Karpas-422 (cell line): ENCODE measurements at regions not wholly inside any gene's neighbourhood (a gene's known extent, or its start where the extent isn't known, plus 50 kb on each side); places are given as distances from the start of the nearest gene placed in this dataset.

Experiments
- DNase-seq: peaks from one replicate; pipeline ENCODE4 v3.0.0-alpha.2; 2015
- H2AFZ ChIP-seq: fragments of 200-600 bp; sonication (generic); 2 replicates; pipeline ENCODE4 v1.6.1; 2014; ENCODE audit warnings: antibody characterized with exemption, low read length, mixed read lengths
- H3K27ac ChIP-seq: fragments of 200-600 bp; sonication (generic); 2 replicates; pipeline ENCODE4 v1.5.1; 2014; ENCODE audit warnings: mild to moderate bottlenecking, low read length, moderate library complexity
- H3K27me3 ChIP-seq: fragments of 200-600 bp; sonication (generic); 2 replicates; pipeline ENCODE4 v1.6.1; 2014; ENCODE audit warnings: low read length, mixed read lengths
- H3K36me3 ChIP-seq: fragments of 200-600 bp; sonication (generic); 2 replicates; pipeline ENCODE4 v1.6.1; 2014; ENCODE audit warnings: low read length, mixed read lengths; ENCODE audit not compliant: insufficient read depth
- H3K4me1 ChIP-seq: fragments of 200-600 bp; sonication (generic); 2 replicates; pipeline ENCODE4 v1.6.1; 2014; ENCODE audit warnings: mild to moderate bottlenecking, low read length, mixed read lengths
- H3K4me2 ChIP-seq: fragments of 200-600 bp; sonication (generic); 2 replicates; pipeline ENCODE4 v1.6.1; 2014; ENCODE audit warnings: low read length, low read depth, mild to moderate bottlenecking; ENCODE audit not compliant: poor library complexity, severe bottlenecking
- H3K4me3 ChIP-seq: fragments of 200-600 bp; sonication (generic); 2 replicates; pipeline ENCODE4 v1.5.1; 2014; ENCODE audit warnings: mild to moderate bottlenecking, antibody characterized with exemption, low read length, mixed read lengths
- H3K79me2 ChIP-seq: fragments of 200-600 bp; sonication (generic); 2 replicates; pipeline ENCODE4 v1.6.1; 2014; ENCODE audit warnings: mild to moderate bottlenecking, low read length, mixed read lengths
- H3K9ac ChIP-seq: fragments of 200-600 bp; sonication (generic); 2 replicates; pipeline ENCODE4 v1.6.0; 2014; ENCODE audit warnings: low read length
- H3K9me2 ChIP-seq: fragments of 200-600 bp; sonication (generic), shearing (Covaris generic); replicated peaks from 2 replicates; pipeline ENCODE4 v1.6.0; 2014; ENCODE audit warnings: mild to moderate bottlenecking, low read length, moderate library complexity; ENCODE audit not compliant: insufficient read depth
- H3K9me3 ChIP-seq: fragments of 300-700, 200-600 bp; sonication (generic); 2 replicates; pipeline ENCODE4 v1.6.1; 2014; ENCODE audit warnings: low read length, mixed read lengths
- H4K20me1 ChIP-seq: fragments of 200-600 bp; sonication (generic); 2 replicates; pipeline ENCODE4 v1.6.1; 2014; ENCODE audit warnings: mild to moderate bottlenecking, antibody characterized with exemption, low read length, low read depth; ENCODE audit not compliant: insufficient read depth

DNA sequence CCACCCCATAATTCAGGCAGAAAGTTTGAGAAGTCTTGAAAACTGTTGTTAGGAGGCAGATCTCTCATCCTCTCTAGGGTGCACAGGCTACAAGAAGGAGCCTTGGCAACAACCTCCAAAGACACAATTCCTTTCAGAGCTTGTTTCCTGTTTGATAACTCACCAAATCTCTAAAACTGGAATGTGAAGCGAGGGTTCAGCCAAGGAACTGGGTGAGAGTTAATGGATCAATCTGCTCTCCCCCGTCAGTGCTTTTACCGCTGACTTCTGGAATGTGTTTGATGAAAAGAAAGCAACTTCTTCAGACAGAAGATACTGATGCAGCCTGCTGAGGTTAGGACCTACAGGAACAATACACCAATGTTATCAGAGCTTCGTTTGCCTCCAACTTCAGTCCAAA lies 171.8 kb upstream of the BMP2 start:
- Histone ChIP-seq H3K27ac (no peak overlapping the region), H2AFZ (no peak overlapping the region), H4K20me1 (no peaks in the 10 kb centered on the region), H3K9ac (no peak overlapping the region), H3K9me3 (peaks cover 5% of the 10 kb centered on the region; the same call in 1 of the 2 replicates), H3K4me1 (no peaks in the 10 kb centered on the region), H3K36me3 (no peaks in the 10 kb centered on the region), H3K79me2 (no peaks in the 10 kb centered on the region), H3K4me2 (no peak overlapping the region), H3K4me3 (no peak overlapping the region), H3K9me2 (0 out of 2 replicates have a peak, but pooled peaks cover 3% of the 10 kb centered on the region), H3K27me3 (no peaks in the 10 kb centered on the region)
- no peak for DNase-seq

DNA sequence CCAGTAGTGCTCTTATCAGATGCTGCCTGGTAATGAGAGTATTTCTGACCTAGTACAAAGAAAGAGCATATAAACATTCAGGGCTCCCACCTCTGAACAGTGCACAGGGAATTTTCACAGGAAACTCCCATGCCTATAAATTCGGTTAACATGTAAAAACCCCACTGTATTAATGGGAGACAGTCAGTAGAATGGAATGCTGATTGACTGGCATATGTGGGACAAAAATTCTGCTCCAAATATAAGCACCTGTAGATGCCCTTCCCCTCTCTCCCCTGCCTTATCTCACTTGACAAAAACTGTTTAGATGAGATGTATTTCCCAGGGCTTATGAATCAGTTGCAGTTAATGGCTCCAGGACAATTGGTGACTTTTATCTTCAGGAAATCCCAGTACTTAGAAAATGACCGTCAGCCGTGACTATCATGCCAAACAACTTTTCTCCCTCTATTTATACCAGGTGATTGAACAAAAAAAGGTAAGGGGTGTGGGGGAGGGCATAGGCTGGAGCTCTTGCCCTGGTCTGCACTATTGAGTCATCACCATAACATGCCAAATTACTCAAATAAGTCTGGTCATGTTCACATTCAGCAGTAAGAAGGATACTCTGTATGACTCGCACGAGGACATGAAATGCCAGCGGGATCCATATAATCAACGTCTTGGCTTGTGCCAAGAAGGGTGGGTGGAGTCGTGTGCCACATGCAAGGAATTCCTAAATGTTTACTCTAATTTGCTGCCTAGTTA lies 176.4 kb upstream of the BMP2 start:
- Histone ChIP-seq H3K79me2 (no peaks in the 10 kb centered on the region), H3K4me2 (no peak overlapping the region), H2AFZ (no peak overlapping the region), H3K4me3 (no peak overlapping the region), H3K9ac (no peak overlapping the region), H3K36me3 (no peaks in the 10 kb centered on the region), H4K20me1 (no peaks in the 10 kb centered on the region), H3K27ac (no peak overlapping the region), H3K9me2 (no peaks in the 10 kb centered on the region), H3K4me1 (no peaks in the 10 kb centered on the region), H3K9me3 (peaks cover 5% of the 10 kb centered on the region; the same call in 1 of the 2 replicates), H3K27me3 (no peaks in the 10 kb centered on the region)
- no peak for DNase-seq

DNA sequence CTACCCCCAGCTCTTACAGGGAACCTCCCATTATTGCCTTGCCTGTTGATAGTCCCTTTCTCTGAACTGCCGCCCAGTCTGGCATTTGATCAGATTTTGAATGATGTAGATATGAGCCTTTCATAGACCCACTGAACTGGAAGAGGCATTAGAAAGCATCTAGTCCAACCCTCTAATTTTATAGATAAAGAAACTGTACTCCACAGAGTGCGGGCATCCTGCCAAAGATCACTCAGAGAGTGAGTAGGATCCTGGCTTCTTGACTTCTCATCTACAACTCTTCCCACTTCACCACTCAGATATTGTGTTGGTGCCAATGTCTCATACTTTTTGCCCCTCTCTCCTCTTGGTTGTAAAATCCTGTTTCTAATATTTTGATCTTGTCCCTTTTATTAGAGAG lies 179.2 kb upstream of the BMP2 start:
- Histone ChIP-seq H3K9me3 (peaks cover 5% of the 10 kb centered on the region; the same call in 1 of the 2 replicates), H3K27ac (no peak overlapping the region), H3K4me1 (no peaks in the 10 kb centered on the region), H3K27me3 (no peaks in the 10 kb centered on the region), H3K4me3 (no peak overlapping the region), H3K79me2 (no peaks in the 10 kb centered on the region), H3K4me2 (no peak overlapping the region), H3K36me3 (no peaks in the 10 kb centered on the region), H3K9me2 (no peaks in the 10 kb centered on the region), H3K9ac (no peak overlapping the region), H2AFZ (no peak overlapping the region), H4K20me1 (no peaks in the 10 kb centered on the region)
- DNase-seq: no peak

DNA sequence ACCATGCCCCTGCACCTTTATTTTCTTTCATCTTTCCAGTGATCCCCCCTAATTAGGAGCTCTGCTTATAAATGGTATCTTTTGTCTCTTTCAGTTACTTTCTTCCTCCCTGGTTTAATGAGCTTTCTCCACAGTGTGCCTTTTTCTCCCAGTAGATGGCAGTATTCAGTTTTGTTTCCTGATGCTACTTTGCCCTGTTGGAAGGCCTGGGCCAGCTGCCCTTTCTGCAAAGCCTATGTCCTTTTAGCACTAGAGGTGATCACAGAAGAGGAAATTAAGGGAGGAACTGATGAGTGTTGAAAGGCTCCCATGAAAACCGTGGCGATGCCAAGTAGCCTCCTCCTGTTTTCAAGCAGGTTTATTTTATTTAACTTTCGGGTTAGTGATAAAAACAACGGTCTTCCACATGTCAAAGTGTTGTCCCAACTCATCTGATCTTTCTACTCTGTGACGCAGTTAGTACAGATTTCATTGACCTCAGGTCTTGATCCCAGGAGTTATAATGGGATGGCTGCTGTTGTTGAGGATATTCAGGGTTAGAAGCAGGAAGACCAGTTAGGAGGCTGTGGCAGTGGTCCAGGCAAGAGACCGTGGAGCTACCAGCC lies 184.2 kb upstream of the BMP2 start:
- no peak overlapping the region for H3K27ac ChIP-seq
- H3K79me2 ChIP-seq: no peaks in the 10 kb centered on the region
- H4K20me1 ChIP-seq: no peaks in the 10 kb centered on the region
- H3K4me1 ChIP-seq: no peaks in the 10 kb centered on the region
- H3K9ac ChIP-seq: no peak overlapping the region
- no peaks in the 10 kb centered on the region for H3K9me2 ChIP-seq
- no peak overlapping the region for H3K4me3 ChIP-seq
- H2AFZ ChIP-seq: no peak overlapping the region
- H3K36me3 ChIP-seq: no peaks in the 10 kb centered on the region
- H3K9me3 ChIP-seq: no peaks in the 10 kb centered on the region
- DNase-seq: peak; percentile 76
- no peaks in the 10 kb centered on the region for H3K27me3 ChIP-seq
- H3K4me2 ChIP-seq: no peak overlapping the region

DNA sequence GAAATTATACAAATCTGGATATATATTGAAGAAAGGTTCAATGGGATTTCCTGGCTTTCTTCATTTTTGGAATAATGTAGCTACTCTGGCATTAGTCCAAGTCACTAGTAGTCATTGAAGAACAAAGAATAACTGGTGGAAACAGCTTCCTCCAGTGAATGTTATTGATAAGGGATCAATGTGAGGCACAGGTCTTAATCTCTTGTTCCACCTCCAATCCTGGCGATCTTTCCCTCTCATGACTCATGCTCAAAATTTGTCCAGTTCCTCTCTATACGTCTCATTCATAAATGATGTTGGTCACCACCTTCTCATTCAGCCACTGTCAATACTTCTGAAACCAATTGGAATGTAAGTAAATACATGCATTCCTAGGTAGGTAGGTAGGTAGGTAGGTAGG lies 185.0 kb upstream of the BMP2 start:
- DNase-seq: peak; percentile 2
- no peaks in the 10 kb centered on the region for H3K36me3 ChIP-seq
- no peaks in the 10 kb centered on the region for H3K9me3 ChIP-seq
- no peaks in the 10 kb centered on the region for H4K20me1 ChIP-seq
- no peak overlapping the region for H3K27ac ChIP-seq
- no peak overlapping the region for H2AFZ ChIP-seq
- no peak overlapping the region for H3K4me2 ChIP-seq
- no peaks in the 10 kb centered on the region for H3K79me2 ChIP-seq
- H3K9me2 ChIP-seq: no peaks in the 10 kb centered on the region
- no peak overlapping the region for H3K9ac ChIP-seq
- no peaks in the 10 kb centered on the region for H3K27me3 ChIP-seq
- H3K4me1 ChIP-seq: no peaks in the 10 kb centered on the region
- H3K4me3 ChIP-seq: no peak overlapping the region

DNA sequence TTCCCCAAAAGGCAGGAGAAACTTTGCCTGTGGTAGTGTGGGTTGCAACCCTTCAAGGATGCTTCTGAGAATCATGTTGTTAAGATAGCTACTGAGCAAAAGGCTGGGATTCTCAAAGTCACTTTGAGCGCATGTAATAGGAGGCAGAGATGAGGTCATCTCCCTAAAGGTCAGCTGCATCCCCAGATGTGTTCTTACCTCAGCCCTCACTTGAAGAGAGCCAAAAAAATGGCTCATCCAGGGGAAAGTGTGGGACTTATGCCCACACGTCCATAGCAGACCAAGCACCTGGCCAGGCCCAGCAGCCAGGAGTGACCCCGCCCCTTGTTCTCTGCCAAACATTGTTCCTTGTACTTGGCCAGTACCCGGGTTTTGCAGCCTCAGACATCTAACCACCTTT lies 187.0 kb upstream of the BMP2 start:
- no peak for DNase-seq
- Histone ChIP-seq H3K4me1 (no peaks in the 10 kb centered on the region), H2AFZ (no peak overlapping the region), H3K79me2 (no peaks in the 10 kb centered on the region), H3K27me3 (no peaks in the 10 kb centered on the region), H3K9me3 (no peaks in the 10 kb centered on the region), H3K9ac (no peak overlapping the region), H3K4me3 (no peak overlapping the region), H3K27ac (no peak overlapping the region), H3K36me3 (no peaks in the 10 kb centered on the region), H4K20me1 (no peaks in the 10 kb centered on the region), H3K9me2 (no peaks in the 10 kb centered on the region), H3K4me2 (no peak overlapping the region)

DNA sequence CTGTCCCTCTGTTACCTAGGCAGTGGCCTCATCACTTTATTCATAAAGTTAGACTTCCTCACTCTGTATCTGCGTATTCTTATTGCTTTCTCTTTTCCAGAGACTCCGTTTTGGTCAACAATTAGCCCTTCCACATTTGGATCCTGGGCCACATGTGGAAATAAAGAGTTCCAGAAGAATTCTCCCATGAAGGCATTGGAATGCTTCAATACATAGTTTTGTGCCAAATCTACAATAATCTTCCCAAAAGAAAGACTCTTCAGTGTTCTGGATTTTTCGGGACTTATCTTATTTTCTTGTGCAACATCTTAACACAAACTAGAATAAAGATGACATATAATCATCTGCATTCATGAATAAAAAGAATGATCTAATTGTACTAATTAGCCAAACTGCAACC lies 187.7 kb upstream of the BMP2 start:
- no peaks in the 10 kb centered on the region for H3K9me2 ChIP-seq
- no peak overlapping the region for H3K4me2 ChIP-seq
- H2AFZ ChIP-seq: no peak overlapping the region
- no peak overlapping the region for H3K9ac ChIP-seq
- H3K27ac ChIP-seq: no peak overlapping the region
- no peaks in the 10 kb centered on the region for H3K79me2 ChIP-seq
- H4K20me1 ChIP-seq: no peaks in the 10 kb centered on the region
- H3K4me1 ChIP-seq: no peaks in the 10 kb centered on the region
- H3K4me3 ChIP-seq: no peak overlapping the region
- no peak for DNase-seq
- H3K36me3 ChIP-seq: no peaks in the 10 kb centered on the region
- H3K9me3 ChIP-seq: no peaks in the 10 kb centered on the region
- no peaks in the 10 kb centered on the region for H3K27me3 ChIP-seq

DNA sequence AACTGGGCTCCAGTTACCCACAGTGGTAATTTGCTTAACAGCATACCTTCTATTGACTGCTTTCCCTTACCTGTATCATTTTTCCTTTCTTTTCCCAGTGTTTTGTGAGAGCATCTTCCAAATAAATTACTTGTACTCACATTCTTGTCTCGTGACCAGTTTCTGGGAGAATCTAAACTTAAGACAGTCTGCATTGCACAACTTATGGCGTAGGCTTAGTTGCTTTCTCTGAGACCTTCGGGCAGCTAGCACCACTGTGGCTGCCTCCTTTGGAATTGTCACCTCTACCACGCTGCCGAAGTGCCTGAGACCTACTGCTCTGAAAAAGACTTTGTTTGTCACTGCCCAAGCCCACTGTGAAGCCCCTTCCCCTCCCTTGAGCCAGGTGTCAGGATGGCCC lies 188.1 kb upstream of the BMP2 start:
- H3K9ac ChIP-seq: no peak overlapping the region
- DNase-seq: no peak
- no peak overlapping the region for H3K27ac ChIP-seq
- H3K9me2 ChIP-seq: no peaks in the 10 kb centered on the region
- H3K36me3 ChIP-seq: no peaks in the 10 kb centered on the region
- H3K4me3 ChIP-seq: no peak overlapping the region
- no peaks in the 10 kb centered on the region for H3K27me3 ChIP-seq
- H3K9me3 ChIP-seq: no peaks in the 10 kb centered on the region
- no peak overlapping the region for H3K4me2 ChIP-seq
- no peaks in the 10 kb centered on the region for H3K4me1 ChIP-seq
- no peaks in the 10 kb centered on the region for H3K79me2 ChIP-seq
- H4K20me1 ChIP-seq: no peaks in the 10 kb centered on the region
- no peak overlapping the region for H2AFZ ChIP-seq
